ENCODE measurements at regions not wholly inside any gene's neighbourhood (a gene's known extent, or its start where the extent isn't known, plus 50 kb on each side); places are given as distances from the start of the nearest gene placed in this dataset.
A peak's percentile ranks its signal among the peaks of the same experiment; 100 is the strongest.

GRCh38 chr1:244920911-244921761 is 56.8 kb upstream of the HNRNPU start:
- Mint-ChIP-seq H3K4me1 (peaks cover 12% of the 10 kb centered on the region), H3K9me3 (no peaks in the 10 kb centered on the region), H3K4me3 (no peak overlapping the region), H3K27ac (no peak overlapping the region), H3K36me3 (ENCODE audit: low read depth) (no peaks in the 10 kb centered on the region), H3K27me3 (peaks cover 19% of the 10 kb centered on the region)
- DNase-seq: no peak
- ChIA-PET CTCF (interaction anchor here (0.6 to 1.0 kb wide), 2 partner anchors 122 to 1224 kb away, joined by 3 read pairs; no protein-coding TSS in a partner anchor), POLR2A (interaction anchor here (1.5 kb wide), 1 partner anchor 57 kb away, joined by 3 read pairs; no protein-coding TSS in a partner anchor)

- peaks cover 12% of the 10 kb centered on the region for H3K4me1 Mint-ChIP-seq
- H3K4me3 Mint-ChIP-seq: peak overlapping the region; percentile 66
- ChIA-PET POLR2A (interaction anchor here (1.4 to 2.4 kb wide), 2 partner anchors 50 to 55 kb away, joined by 3 to 5 read pairs; a partner anchor contains a TSS), CTCF (interaction anchor here (0.5 kb wide), 1 partner anchor 87 kb away, joined by 3 read pairs; no protein-coding TSS in a partner anchor)
- H3K27ac Mint-ChIP-seq: no peak overlapping the region
- H3K27me3 Mint-ChIP-seq: peaks cover 15% of the 10 kb centered on the region
- H3K36me3 Mint-ChIP-seq (ENCODE audit: low read depth): no peaks in the 10 kb centered on the region
- no peaks in the 10 kb centered on the region for H3K9me3 Mint-ChIP-seq
- DNase-seq: no peak
These were observed 55.3 kb upstream of the HNRNPU start for GRCh38 chr1:244919320-244920282.

GRCh38 chr1:244918421-244919319 is 54.3 kb upstream of the HNRNPU start:
- H3K27ac Mint-ChIP-seq: no peak overlapping the region
- peak overlapping the region; percentile 68 for H3K4me3 Mint-ChIP-seq
- peaks cover 15% of the 10 kb centered on the region for H3K27me3 Mint-ChIP-seq
- ChIA-PET CTCF (interaction anchor here (0.5 kb wide), 1 partner anchor 88 kb away, joined by 3 read pairs; no protein-coding TSS in a partner anchor), POLR2A (interaction anchor here (1.4 to 2.4 kb wide), 2 partner anchors 51 to 54 kb away, joined by 3 to 5 read pairs; a partner anchor contains a TSS)
- H3K4me1 Mint-ChIP-seq: peaks cover 12% of the 10 kb centered on the region
- no peaks in the 10 kb centered on the region for H3K9me3 Mint-ChIP-seq
- DNase-seq: peak; percentile 31
- no peaks in the 10 kb centered on the region for H3K36me3 Mint-ChIP-seq (ENCODE audit: low read depth)

- H3K4me1 Mint-ChIP-seq: peaks cover 12% of the 10 kb centered on the region
- no peak overlapping the region for H3K27ac Mint-ChIP-seq
- no peaks in the 10 kb centered on the region for H3K9me3 Mint-ChIP-seq
- H3K27me3 Mint-ChIP-seq: peaks cover 15% of the 10 kb centered on the region
- CTCF ChIA-PET: no interaction called here
- no peaks in the 10 kb centered on the region for H3K36me3 Mint-ChIP-seq (ENCODE audit: low read depth)
- no peak overlapping the region for H3K4me3 Mint-ChIP-seq
- POLR2A ChIA-PET: interaction anchor here (1.9 to 2.4 kb wide), 2 partner anchors 52 to 54 kb away, joined by 5 read pairs; a partner anchor contains a TSS
- DNase-seq: no peak
These were observed 52.8 kb upstream of the HNRNPU start for GRCh38 chr1:244917073-244917670.

- no peak overlapping the region for H3K27ac Mint-ChIP-seq
- no peak overlapping the region for H3K4me3 Mint-ChIP-seq
- ChIA-PET CTCF (no interaction called here), POLR2A (interaction anchor here (1.9 kb wide), 1 partner anchor 52 kb away, joined by 5 read pairs; no protein-coding TSS in a partner anchor)
- peaks cover 12% of the 10 kb centered on the region for H3K4me1 Mint-ChIP-seq
- no peaks in the 10 kb centered on the region for H3K36me3 Mint-ChIP-seq (ENCODE audit: low read depth)
- no peak for DNase-seq
- H3K9me3 Mint-ChIP-seq: no peaks in the 10 kb centered on the region
- H3K27me3 Mint-ChIP-seq: peaks cover 15% of the 10 kb centered on the region
These were observed 51.4 kb upstream of the HNRNPU start for GRCh38 chr1:244915736-244916135.

GRCh38 chr1:244914761-244915160 is 50.4 kb upstream of the HNRNPU start:
- Mint-ChIP-seq H3K9me3 (no peaks in the 10 kb centered on the region), H3K27me3 (peaks cover 13% of the 10 kb centered on the region), H3K4me1 (peaks cover 10% of the 10 kb centered on the region), H3K4me3 (no peak overlapping the region), H3K36me3 (ENCODE audit: low read depth) (no peaks in the 10 kb centered on the region), H3K27ac (no peak overlapping the region)
- ChIA-PET CTCF (no interaction called here), POLR2A (no interaction called here)
- no peak for DNase-seq

Data from activated CD4-positive, alpha-beta memory T cell treated with anti-CD3 and anti-CD28 coated beads, Interleukin-2, amount 10 ng/mL, durations not matched to agents 7 days and 5 days (primary cell).